Activated naive CD8-positive, alpha-beta T cell treated with anti-CD3 and anti-CD28 coated beads for 36 hours (primary cell): ENCODE measurements at regions not wholly inside any gene's neighbourhood (a gene's known extent, or its start where the extent isn't known, plus 50 kb on each side); places are given as distances from the start of the nearest gene placed in this dataset.

Experiments
- DNase-seq: peaks from one replicate; pipeline ENCODE4 v3.0.0; 2021
- H3K27ac Mint-ChIP-seq: one replicate; pipeline ENCODE4 v1.8.0; 2022; ENCODE audit warnings: mild to moderate bottlenecking, moderate library complexity, mixed read lengths
- H3K27me3 Mint-ChIP-seq: one replicate; pipeline ENCODE4 v1.8.0; 2022; ENCODE audit warnings: mild to moderate bottlenecking, mixed read lengths
- H3K36me3 Mint-ChIP-seq: one replicate; pipeline ENCODE4 v1.8.0; 2021; ENCODE audit warnings: mild to moderate bottlenecking, mixed read lengths
- H3K4me1 Mint-ChIP-seq: one replicate; pipeline ENCODE4 v1.8.0; 2021; ENCODE audit warnings: mixed read lengths
- H3K4me3 Mint-ChIP-seq: one replicate; pipeline ENCODE4 v1.8.0; 2022; ENCODE audit warnings: mild to moderate bottlenecking, moderate library complexity, mixed read lengths
- H3K9me3 Mint-ChIP-seq: one replicate; pipeline ENCODE4 v1.8.0; 2022; ENCODE audit warnings: mixed read lengths

DNA sequence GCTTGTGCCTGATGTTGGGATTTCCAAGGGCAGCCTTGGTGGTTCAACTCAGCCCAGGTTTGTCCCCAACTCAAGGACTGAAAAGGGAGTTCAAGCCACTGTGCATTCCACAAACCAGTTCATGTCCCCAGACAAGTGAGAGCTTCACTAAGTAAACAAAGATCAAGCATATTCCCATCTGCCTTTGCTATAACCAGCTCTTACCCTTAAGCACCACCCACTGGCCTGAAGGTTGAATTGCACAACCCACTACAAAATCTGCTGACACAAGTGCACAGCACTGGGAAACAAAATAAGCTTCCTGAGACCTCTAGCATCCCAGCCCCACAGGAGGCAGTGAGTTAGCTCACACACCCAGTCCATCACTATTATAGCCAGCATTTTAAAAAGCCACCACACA, 516.7 kb downstream of the NR4A2 start:
- Mint-ChIP-seq H3K27ac (no peak overlapping the region), H3K36me3 (no peaks in the 10 kb centered on the region), H3K4me3 (no peak overlapping the region), H3K27me3 (no peaks in the 10 kb centered on the region), H3K9me3 (peaks cover 6% of the 10 kb centered on the region), H3K4me1 (no peaks in the 10 kb centered on the region)
- no peak for DNase-seq

- H3K27ac Mint-ChIP-seq: no peak overlapping the region
- H3K36me3 Mint-ChIP-seq: no peaks in the 10 kb centered on the region
- H3K4me3 Mint-ChIP-seq: no peak overlapping the region
- H3K27me3 Mint-ChIP-seq: no peaks in the 10 kb centered on the region
- DNase-seq: no peak
- peaks cover 5% of the 10 kb centered on the region for H3K9me3 Mint-ChIP-seq
- no peaks in the 10 kb centered on the region for H3K4me1 Mint-ChIP-seq
Observed at GRCh38 chr2:155815275-155815674, 517.2 kb downstream of the NR4A2 start.

DNA sequence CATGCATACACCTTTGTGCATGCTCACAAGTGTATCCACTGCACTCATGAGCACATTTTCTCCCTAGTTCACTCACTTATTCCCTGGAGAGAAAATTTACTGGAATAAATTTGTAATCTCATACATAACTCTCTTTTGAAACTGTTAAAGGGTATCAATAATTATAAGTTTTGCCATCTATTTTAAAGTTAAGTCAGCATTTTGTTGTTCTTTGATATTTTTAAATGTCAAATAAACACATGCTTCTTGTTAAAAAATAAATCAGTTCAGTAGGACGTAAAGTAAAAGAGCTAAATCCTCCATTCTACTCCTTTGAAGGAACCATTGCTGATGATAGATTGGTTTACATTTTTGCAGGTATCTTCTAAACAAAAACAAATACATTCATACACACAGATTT, 522.1 kb downstream of the NR4A2 start:
- Mint-ChIP-seq H3K9me3 (no peaks in the 10 kb centered on the region), H3K27ac (no peak overlapping the region), H3K4me3 (no peak overlapping the region), H3K4me1 (no peaks in the 10 kb centered on the region), H3K36me3 (no peaks in the 10 kb centered on the region), H3K27me3 (no peaks in the 10 kb centered on the region)
- DNase-seq: no peak

GRCh38 chr2:155802888-155803287, 529.6 kb downstream of the NR4A2 start:
- Mint-ChIP-seq H3K9me3 (no peaks in the 10 kb centered on the region), H3K4me3 (no peak overlapping the region), H3K4me1 (no peaks in the 10 kb centered on the region), H3K36me3 (no peaks in the 10 kb centered on the region), H3K27ac (no peak overlapping the region), H3K27me3 (no peaks in the 10 kb centered on the region)
- no peak for DNase-seq

DNA sequence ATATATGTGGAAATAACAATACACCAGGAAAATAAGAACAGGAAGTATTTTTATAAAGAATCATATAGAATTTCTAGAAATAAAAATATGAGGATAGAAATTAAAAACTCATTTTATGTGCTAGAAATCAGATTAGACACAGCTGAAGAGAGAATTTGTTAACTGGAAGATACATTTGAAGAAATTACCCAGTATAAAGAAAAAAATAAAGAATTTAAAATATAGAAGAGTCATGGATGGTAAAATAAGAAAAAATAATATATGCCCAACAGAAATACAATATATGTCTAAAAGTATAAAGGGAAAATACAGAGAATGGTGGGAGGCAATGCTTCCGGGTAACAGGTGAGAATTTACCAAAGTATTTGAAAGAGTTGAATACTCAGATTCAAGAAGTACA, 539.9 kb downstream of the NR4A2 start:
- no peaks in the 10 kb centered on the region for H3K4me1 Mint-ChIP-seq
- peaks cover 20% of the 10 kb centered on the region for H3K9me3 Mint-ChIP-seq
- no peaks in the 10 kb centered on the region for H3K27me3 Mint-ChIP-seq
- DNase-seq: no peak
- H3K27ac Mint-ChIP-seq: no peak overlapping the region
- no peak overlapping the region for H3K4me3 Mint-ChIP-seq
- peaks cover 1% of the 10 kb centered on the region for H3K36me3 Mint-ChIP-seq

DNA sequence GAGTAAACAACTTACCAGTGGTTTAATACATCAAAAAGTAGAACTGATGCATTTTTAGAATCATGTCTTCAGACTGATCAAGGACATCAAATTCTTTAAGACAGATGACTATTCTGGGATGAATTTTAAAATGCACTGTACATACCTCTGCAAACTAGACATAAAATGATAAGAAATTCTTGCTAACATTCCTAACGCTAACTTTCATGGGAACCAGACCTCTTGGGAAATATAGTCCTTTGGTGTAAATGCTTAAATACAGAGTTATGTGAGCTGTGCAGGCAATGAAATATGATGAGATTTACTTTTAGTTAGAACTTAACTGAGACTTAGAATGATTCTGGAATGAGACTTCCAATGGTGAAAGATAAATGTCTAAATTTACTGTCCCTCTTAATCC, 562.0 kb downstream of the NR4A2 start:
- no peak for DNase-seq
- Mint-ChIP-seq H3K27ac (no peak overlapping the region), H3K27me3 (no peaks in the 10 kb centered on the region), H3K4me3 (no peak overlapping the region), H3K36me3 (no peaks in the 10 kb centered on the region), H3K9me3 (no peaks in the 10 kb centered on the region), H3K4me1 (no peaks in the 10 kb centered on the region)

DNA sequence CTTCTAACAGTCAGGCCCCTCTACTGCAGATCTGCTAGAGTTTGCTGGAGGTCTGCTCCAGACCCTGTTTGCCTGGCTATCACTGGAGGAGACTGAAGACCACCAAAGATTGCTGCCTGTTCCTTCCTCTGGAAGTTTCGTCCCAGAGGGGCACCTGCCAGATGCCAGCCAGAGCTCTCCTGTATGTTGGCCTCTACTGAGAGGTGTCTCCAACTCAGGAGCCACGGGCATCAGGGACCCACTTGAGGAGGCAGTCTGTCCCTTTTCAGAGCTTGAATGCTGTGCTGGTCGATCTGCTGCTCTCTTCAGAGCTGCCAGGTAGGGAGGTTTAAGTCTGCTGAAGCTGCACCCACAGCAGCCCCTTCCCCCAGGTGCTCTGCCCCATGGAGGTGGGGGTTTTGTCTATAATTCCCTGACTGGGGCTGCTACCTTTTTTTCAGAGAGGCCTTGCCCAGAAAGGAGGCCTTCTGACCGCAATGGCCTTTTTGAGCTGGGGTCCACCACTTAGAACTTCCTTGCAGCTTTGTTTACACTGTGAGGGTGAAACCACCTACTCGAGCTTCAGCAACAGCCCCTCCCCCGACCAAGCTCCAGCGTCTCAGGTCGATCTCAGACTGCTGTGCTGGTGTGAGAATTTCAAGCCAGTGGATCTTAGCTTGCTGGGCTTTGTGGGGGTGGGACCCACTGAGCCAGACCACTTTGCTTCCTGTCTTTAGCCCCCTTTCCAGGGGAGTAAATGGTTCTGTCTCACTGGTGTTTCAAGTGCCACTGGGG, 566.0 kb downstream of the NR4A2 start:
- Mint-ChIP-seq H3K4me3 (no peak overlapping the region), H3K27me3 (no peaks in the 10 kb centered on the region), H3K4me1 (no peaks in the 10 kb centered on the region), H3K27ac (no peak overlapping the region), H3K9me3 (no peaks in the 10 kb centered on the region), H3K36me3 (no peaks in the 10 kb centered on the region)
- DNase-seq: no peak

GRCh38 chr2:155755481-155755880, 577.0 kb downstream of the NR4A2 start:
- no peaks in the 10 kb centered on the region for H3K27me3 Mint-ChIP-seq
- DNase-seq: no peak
- no peaks in the 10 kb centered on the region for H3K36me3 Mint-ChIP-seq
- no peak overlapping the region for H3K27ac Mint-ChIP-seq
- H3K4me3 Mint-ChIP-seq: no peak overlapping the region
- H3K4me1 Mint-ChIP-seq: no peaks in the 10 kb centered on the region
- no peaks in the 10 kb centered on the region for H3K9me3 Mint-ChIP-seq

DNA sequence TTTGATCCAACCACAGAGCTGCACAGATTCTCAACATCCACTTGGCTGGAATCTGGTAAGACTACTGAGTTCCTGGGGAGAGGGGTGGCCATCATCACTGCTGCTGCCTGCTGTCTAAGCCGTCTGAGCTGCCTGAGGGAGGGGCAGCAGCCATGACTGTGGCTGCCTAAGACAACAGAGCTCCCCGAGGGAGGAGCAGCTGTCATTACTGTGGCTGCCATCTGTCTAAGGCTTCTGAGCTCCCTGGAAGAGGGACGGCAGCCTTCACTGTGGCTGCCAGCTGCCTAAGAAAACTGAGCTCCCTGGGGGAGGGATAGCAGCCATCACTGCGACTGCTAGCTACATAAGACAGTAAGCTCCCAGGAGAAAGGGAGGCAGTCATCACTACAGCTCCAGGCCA, 584.4 kb downstream of the NR4A2 start:
- H3K36me3 Mint-ChIP-seq: no peaks in the 10 kb centered on the region
- no peak overlapping the region for H3K27ac Mint-ChIP-seq
- no peak overlapping the region for H3K4me3 Mint-ChIP-seq
- H3K9me3 Mint-ChIP-seq: no peaks in the 10 kb centered on the region
- H3K27me3 Mint-ChIP-seq: no peaks in the 10 kb centered on the region
- no peak for DNase-seq
- H3K4me1 Mint-ChIP-seq: no peaks in the 10 kb centered on the region

DNA sequence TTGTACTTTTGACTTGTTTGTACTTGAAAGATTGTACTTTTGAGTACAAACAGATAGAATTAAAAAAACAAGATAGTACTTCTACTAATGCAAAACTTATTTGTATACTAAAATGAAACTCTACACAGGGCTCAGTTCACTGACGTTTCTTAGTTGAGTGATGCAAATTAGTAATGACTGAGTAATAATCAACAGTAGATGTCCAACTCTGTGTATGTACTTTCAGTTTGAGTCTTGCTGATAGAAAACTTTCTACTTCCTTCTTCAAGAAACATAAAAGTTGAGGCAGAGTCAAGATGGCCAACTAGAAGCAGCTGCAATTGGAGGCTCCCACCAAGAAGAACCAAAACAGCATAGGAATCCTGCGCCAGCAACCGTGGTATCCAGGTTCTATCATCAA, 585.0 kb downstream of the NR4A2 start:
- H3K27me3 Mint-ChIP-seq: no peaks in the 10 kb centered on the region
- no peak overlapping the region for H3K4me3 Mint-ChIP-seq
- no peak for DNase-seq
- no peaks in the 10 kb centered on the region for H3K36me3 Mint-ChIP-seq
- no peaks in the 10 kb centered on the region for H3K4me1 Mint-ChIP-seq
- no peaks in the 10 kb centered on the region for H3K9me3 Mint-ChIP-seq
- H3K27ac Mint-ChIP-seq: no peak overlapping the region

GRCh38 chr2:155733091-155733853, 599.2 kb downstream of the NR4A2 start:
- H3K4me3 Mint-ChIP-seq: no peak overlapping the region
- no peak overlapping the region for H3K27ac Mint-ChIP-seq
- H3K36me3 Mint-ChIP-seq: no peaks in the 10 kb centered on the region
- no peaks in the 10 kb centered on the region for H3K9me3 Mint-ChIP-seq
- H3K4me1 Mint-ChIP-seq: no peaks in the 10 kb centered on the region
- no peak for DNase-seq
- H3K27me3 Mint-ChIP-seq: no peaks in the 10 kb centered on the region

- Mint-ChIP-seq H3K36me3 (no peaks in the 10 kb centered on the region), H3K9me3 (no peaks in the 10 kb centered on the region), H3K4me1 (peaks cover 3% of the 10 kb centered on the region), H3K4me3 (no peak overlapping the region), H3K27me3 (no peaks in the 10 kb centered on the region), H3K27ac (no peak overlapping the region)
- no peak for DNase-seq
Observed at GRCh38 chr2:155730804-155731203, 601.7 kb downstream of the NR4A2 start.

DNA sequence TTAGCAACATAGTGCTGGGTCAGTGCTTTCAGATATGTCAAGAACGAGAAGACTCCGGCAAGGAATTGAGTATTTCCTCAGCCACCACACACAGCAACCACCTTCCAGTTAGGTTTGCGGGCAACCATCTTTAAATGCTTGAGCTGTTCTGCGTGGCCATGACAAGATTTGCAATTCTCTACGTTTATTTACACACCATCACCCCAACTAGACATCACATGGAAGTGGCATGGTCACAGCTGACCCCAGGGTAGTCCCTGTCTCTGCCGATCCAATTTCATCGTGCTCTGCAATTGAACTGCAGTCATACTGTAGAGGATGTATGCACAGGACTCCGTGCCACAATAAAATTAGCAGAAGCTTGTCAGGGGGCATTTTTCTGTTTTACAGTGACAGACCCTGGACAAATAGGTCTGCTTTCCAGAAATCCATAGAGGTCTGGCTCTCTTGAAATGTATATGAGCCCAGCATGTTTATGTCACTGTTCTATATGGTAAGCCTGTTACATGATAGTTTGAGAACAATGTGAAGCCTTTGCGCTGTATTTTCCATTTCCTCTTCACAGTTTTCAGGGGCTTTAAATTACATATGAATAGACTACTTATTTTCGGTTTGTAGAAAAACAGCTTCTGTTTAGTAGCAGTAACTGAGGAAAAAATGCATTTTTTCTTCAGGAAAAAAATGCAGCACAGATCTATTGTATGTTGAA, 605.2 kb downstream of the NR4A2 start:
- no peak overlapping the region for H3K4me3 Mint-ChIP-seq

GRCh38 chr2:155722290-155722689, 610.2 kb downstream of the NR4A2 start:
- Mint-ChIP-seq H3K4me1 (peaks cover 3% of the 10 kb centered on the region), H3K9me3 (no peaks in the 10 kb centered on the region), H3K27ac (no peak overlapping the region), H3K27me3 (no peaks in the 10 kb centered on the region), H3K36me3 (no peaks in the 10 kb centered on the region), H3K4me3 (no peak overlapping the region)
- DNase-seq: no peak

More for the DNA sequence above, 605.2 kb downstream of the NR4A2 start:
- Mint-ChIP-seq H3K27me3 (no peaks in the 10 kb centered on the region), H3K4me1 (peaks cover 3% of the 10 kb centered on the region), H3K36me3 (no peaks in the 10 kb centered on the region), H3K9me3 (no peaks in the 10 kb centered on the region), H3K27ac (no peak overlapping the region)
- no peak for DNase-seq

- Mint-ChIP-seq H3K9me3 (no peaks in the 10 kb centered on the region), H3K4me3 (no peak overlapping the region), H3K4me1 (no peaks in the 10 kb centered on the region), H3K27ac (no peak overlapping the region), H3K27me3 (no peaks in the 10 kb centered on the region), H3K36me3 (no peaks in the 10 kb centered on the region)
- DNase-seq: no peak
Observed at GRCh38 chr2:155715705-155716104, 616.8 kb downstream of the NR4A2 start.
